HEK293 (cell line): ENCODE measurements at regions not wholly inside any gene's neighbourhood (a gene's known extent, or its start where the extent isn't known, plus 50 kb on each side); places are given as distances from the start of the nearest gene placed in this dataset.

Source experiments
- CTCF ChIA-PET: fragments of 350-600 bp; formaldehyde crosslinking; extraction: SDS; loops from one replicate; lab custom pipeline; 2021; ENCODE audit warnings: antibody characterized with exemption; lab: Yijun Ruan, JAX
- POLR2A ChIA-PET: fragments of 300-600 bp; formaldehyde crosslinking; extraction: SDS; loops from one replicate; lab custom pipeline; 2020; ENCODE audit warnings: antibody characterized with exemption, inconsistent platforms; lab: Yijun Ruan, JAX
- H3K27ac ChIP-seq: fragments of 200-500 bp; sonication (Bioruptor generic); 2 replicates; pipeline ENCODE4 v1.5.1; 2014; ENCODE audit warnings: low read depth, low read length, control low read depth, inconsistent platforms; ENCODE audit errors: extremely low read depth
- H3K36me3 ChIP-seq, 2 experiments: fragments of 200-500 bp in 1 of 2; sonication (Bioruptor generic) in 1 of 2; 1 replicate in 1 of 2; 2 replicates in 1 of 2; pipeline ENCODE4 v1.5.1; 2014 to 2017; ENCODE audit warnings: inconsistent platforms in 2 of 2, low read length in 2 of 2; ENCODE audit not compliant: control insufficient read depth in 2 of 2, insufficient read depth in 1 of 2
- H3K4me1 ChIP-seq: fragments of 200-500 bp; sonication (Bioruptor generic); 2 replicates; pipeline ENCODE4 v1.5.1; 2014; ENCODE audit warnings: mild to moderate bottlenecking, low read length, inconsistent platforms; ENCODE audit not compliant: control insufficient read depth, insufficient read depth
- H3K4me3 ChIP-seq: 2 replicates; pipeline ENCODE4 v1.5.1; 2011; ENCODE audit warnings: low read depth, mild to moderate bottlenecking, control low read depth, low read length, moderate library complexity
- H3K9me3 ChIP-seq: fragments of 200-500 bp; sonication (Bioruptor generic); 2 replicates; pipeline ENCODE4 v1.5.1; 2014; ENCODE audit warnings: low read depth, low read length, inconsistent platforms; ENCODE audit not compliant: control insufficient read depth, insufficient read depth
- FEZF1 ChIP-seq: fragments of 450-650 bp; formaldehyde crosslinking; IDR thresholded peaks from 2 replicates; pipeline ENCODE4 v1.5.1; 2016; ENCODE audit warnings: missing biosample characterization, missing genetic modification characterization
- HOXC10 ChIP-seq: sonication (generic); formaldehyde crosslinking; IDR thresholded peaks from 2 replicates; pipeline ENCODE4 v1.8.1; 2023; ENCODE audit warnings: mild to moderate bottlenecking, missing genetic modification reagents
- INSM2 ChIP-seq: fragments of 450-650 bp; formaldehyde crosslinking; IDR thresholded peaks from 2 replicates; pipeline ENCODE4 v1.5.1; 2016; ENCODE audit warnings: missing biosample characterization, missing genetic modification characterization
- KLF8 ChIP-seq: fragments of 450-650 bp; formaldehyde crosslinking; IDR thresholded peaks from 2 replicates; pipeline ENCODE4 v1.5.1; 2016; ENCODE audit warnings: missing biosample characterization, missing genetic modification characterization
- PRDM4 ChIP-seq: fragments of 450-650 bp; formaldehyde crosslinking; IDR thresholded peaks from 2 replicates; pipeline ENCODE4 v1.5.1; 2017; ENCODE audit warnings: missing biosample characterization, missing genetic modification characterization
- SALL2 ChIP-seq: fragments of 450-650 bp; formaldehyde crosslinking; IDR thresholded peaks from 2 replicates; pipeline ENCODE4 v1.5.0; 2017; ENCODE audit warnings: missing biosample characterization, mild to moderate bottlenecking, missing genetic modification characterization, borderline replicate concordance
- SP7 ChIP-seq: fragments of 450-650 bp; formaldehyde crosslinking; IDR thresholded peaks from 2 replicates; pipeline ENCODE4 v1.5.1; 2016; ENCODE audit warnings: missing biosample characterization, missing genetic modification characterization
- ZNF19 ChIP-seq: fragments of 450-650 bp; formaldehyde crosslinking; IDR thresholded peaks from 2 replicates; pipeline ENCODE4; 2016; ENCODE audit warnings: missing biosample characterization, missing genetic modification characterization, low read depth
- ZNF2 ChIP-seq: fragments of 450-650 bp; formaldehyde crosslinking; IDR thresholded peaks from 2 replicates; pipeline ENCODE4 v1.5.1; 2016; ENCODE audit warnings: missing biosample characterization, missing genetic modification characterization
- ZNF302 ChIP-seq: fragments of 450-650 bp; formaldehyde crosslinking; IDR thresholded peaks from 2 replicates; pipeline ENCODE4 v1.5.1; 2016; ENCODE audit warnings: missing biosample characterization, missing genetic modification characterization, low read depth
- ZNF311 ChIP-seq: fragments of 450-650 bp; formaldehyde crosslinking; IDR thresholded peaks from 2 replicates; pipeline ENCODE4 v1.5.1; 2017; ENCODE audit warnings: missing biosample characterization, missing genetic modification characterization, borderline replicate concordance
- ZNF324 ChIP-seq: fragments of 450-650 bp; formaldehyde crosslinking; IDR thresholded peaks from 2 replicates; pipeline ENCODE4 v1.5.1; 2016; ENCODE audit warnings: missing biosample characterization, missing genetic modification characterization
- ZNF335 ChIP-seq: fragments of 450-650 bp; formaldehyde crosslinking; conservative IDR thresholded peaks from 2 replicates; pipeline ENCODE4 v1.5.1; 2016; ENCODE audit warnings: missing biosample characterization, missing genetic modification characterization
- ZNF350 ChIP-seq: fragments of 450-650 bp; formaldehyde crosslinking; IDR thresholded peaks from 2 replicates; pipeline ENCODE4 v1.5.0; 2017; ENCODE audit warnings: missing biosample characterization, mild to moderate bottlenecking, missing genetic modification characterization
- ZNF354C ChIP-seq: fragments of 450-650 bp; formaldehyde crosslinking; IDR thresholded peaks from 2 replicates; pipeline ENCODE4 v1.5.1; 2016; ENCODE audit warnings: missing biosample characterization, missing genetic modification characterization, low read depth, borderline replicate concordance
- ZNF366 ChIP-seq: fragments of 450-650 bp; formaldehyde crosslinking; conservative IDR thresholded peaks from 2 replicates; pipeline ENCODE4 v1.5.1; 2016; ENCODE audit warnings: missing biosample characterization, missing genetic modification characterization
- ZNF37A ChIP-seq: fragments of 450-650 bp; IDR thresholded peaks from 2 replicates; pipeline ENCODE4 v1.5.1; 2018; ENCODE audit warnings: missing biosample characterization, missing genetic modification characterization
- ZNF423 ChIP-seq: fragments of 450-650 bp; formaldehyde crosslinking; IDR thresholded peaks from 2 replicates; pipeline ENCODE4 v1.5.1; 2016; ENCODE audit warnings: missing biosample characterization, missing genetic modification characterization
- ZNF48 ChIP-seq: fragments of 450-650 bp; formaldehyde crosslinking; IDR thresholded peaks from 2 replicates; pipeline ENCODE4 v1.5.1; 2016; ENCODE audit warnings: missing biosample characterization, missing genetic modification characterization
- ZNF513 ChIP-seq: fragments of 450-650 bp; IDR thresholded peaks from 2 replicates; pipeline ENCODE4 v1.5.1; 2018; ENCODE audit warnings: missing biosample characterization, missing genetic modification characterization
- ZNF518A ChIP-seq: fragments of 450-650 bp; formaldehyde crosslinking; conservative IDR thresholded peaks from 2 replicates; pipeline ENCODE4 v1.5.1; 2016; ENCODE audit warnings: low read depth, missing biosample characterization, missing genetic modification characterization
- ZNF530 ChIP-seq: fragments of 450-650 bp; formaldehyde crosslinking; IDR thresholded peaks from 2 replicates; pipeline ENCODE4 v1.5.1; 2016; ENCODE audit warnings: low read depth, missing biosample characterization, missing genetic modification characterization
- ZNF621 ChIP-seq: fragments of 450-650 bp; formaldehyde crosslinking; IDR thresholded peaks from 2 replicates; pipeline ENCODE4 v1.5.1; 2017; ENCODE audit warnings: missing biosample characterization, missing genetic modification characterization
- ZNF623 ChIP-seq: fragments of 450-650 bp; formaldehyde crosslinking; IDR thresholded peaks from 2 replicates; pipeline ENCODE4 v1.5.1; 2016; ENCODE audit warnings: missing biosample characterization, missing genetic modification characterization
- ZNF747 ChIP-seq: fragments of 450-650 bp; formaldehyde crosslinking; IDR thresholded peaks from 2 replicates; pipeline ENCODE4 v1.5.1; 2016; ENCODE audit warnings: missing biosample characterization, missing genetic modification characterization
- ZNF785 ChIP-seq: fragments of 450-650 bp; formaldehyde crosslinking; IDR thresholded peaks from 2 replicates; pipeline ENCODE4 v1.5.1; 2016; ENCODE audit warnings: missing biosample characterization, missing genetic modification characterization
- ZNF792 ChIP-seq: fragments of 450-650 bp; formaldehyde crosslinking; IDR thresholded peaks from 2 replicates; pipeline ENCODE4 v1.5.1; 2016; ENCODE audit warnings: missing biosample characterization, missing genetic modification characterization

GRCh38 chr21:41620541-41620940 lies 112.6 kb upstream of the TMPRSS2 start:
- H3K36me3 ChIP-seq = no peaks in the 10 kb centered on the region
- no peak overlapping the region for H3K27ac ChIP-seq
- CTCF ChIA-PET = interaction anchor here (0.6 to 3.9 kb wide), 4 partner anchors 8 to 226 kb away, joined by 3 to 28 read pairs (median 6); no protein-coding TSS in a partner anchor
- POLR2A ChIA-PET = no interaction called here
- no peak overlapping the region for H3K4me3 ChIP-seq
- no peaks in the 10 kb centered on the region for H3K4me1 ChIP-seq
- TF ChIP-seq INSM2 (tag by site-specific recombination) (no peak), ZNF366 (tag by site-specific recombination) (no peak), ZNF311 (tag by site-specific recombination) (no peak), ZNF48 (no peak), ZNF513 (tag by site-specific recombination) (no peak), ZNF19 (no peak), ZNF335 (no peak), ZNF623 (no peak), ZNF37A (tag by site-specific recombination) (no peak)
- TF ChIP-seq, all 188 proteins: peak for 0
- no peaks in the 10 kb centered on the region for H3K9me3 ChIP-seq

- CTCF ChIA-PET = interaction anchor here (0.6 to 10.4 kb wide), 15 partner anchors 8 to 501 kb away, joined by 3 to 203 read pairs (median 3); no protein-coding TSS in a partner anchor
Observed at GRCh38 chr21:41616031-41616591, 108.2 kb upstream of the TMPRSS2 start.

More at GRCh38 chr21:41616031-41616591, 108.2 kb upstream of the TMPRSS2 start:
- no peak overlapping the region for H3K4me3 ChIP-seq
- no peak for TF ChIP-seq PRDM4 (tag by site-specific recombination)
- no peak for TF ChIP-seq ZNF2
- no peak for TF ChIP-seq FEZF1 (tag by site-specific recombination)
- TF ChIP-seq ZNF423 (tag by site-specific recombination) = no peak
- no peak for TF ChIP-seq ZNF302
- no peak for TF ChIP-seq ZNF518A (tag by site-specific recombination)
- TF ChIP-seq ZNF621 (tag by site-specific recombination) = no peak
- TF ChIP-seq ZNF324 (tag by site-specific recombination) = no peak
- no peak for TF ChIP-seq KLF8 (tag by site-specific recombination)
- TF ChIP-seq ZNF354C (tag by site-specific recombination) = no peak
- no peak for TF ChIP-seq ZNF792 (tag by site-specific recombination)
- no peak for TF ChIP-seq ZNF747 (tag by site-specific recombination)
- no peak for TF ChIP-seq ZNF785 (tag by site-specific recombination)
- no peak for TF ChIP-seq SALL2
- TF ChIP-seq HOXC10 (CRISPR knock-in tag) = no peak
- TF ChIP-seq ZNF350 (tag by site-specific recombination) = no peak
- TF ChIP-seq SP7 (tag by site-specific recombination) = no peak
- TF ChIP-seq ZNF530 = no peak
- no peak overlapping the region for H3K27ac ChIP-seq
- no peaks in the 10 kb centered on the region for H3K36me3 ChIP-seq
- no peaks in the 10 kb centered on the region for H3K4me1 ChIP-seq
- POLR2A ChIA-PET = no interaction called here
- H3K9me3 ChIP-seq = no peaks in the 10 kb centered on the region
